Endothelial cell (in vitro differentiated cells): ENCODE measurements at regions not wholly inside any gene's neighbourhood (a gene's known extent, or its start where the extent isn't known, plus 50 kb on each side); places are given as distances from the start of the nearest gene placed in this dataset.

Experiments used
- DNase-seq: peaks from one replicate; pipeline ENCODE4 v3.0.0; 2021; ENCODE audit warnings: low spot score
- H3K27ac Mint-ChIP-seq: one replicate; pipeline ENCODE4 v1.8.0; 2021; ENCODE audit warnings: mixed read lengths, inconsistent platforms; ENCODE audit not compliant: unreplicated experiment
- H3K27me3 Mint-ChIP-seq: one replicate; pipeline ENCODE4 v1.8.0; 2021; ENCODE audit warnings: mild to moderate bottlenecking, moderate library complexity, mixed read lengths, inconsistent platforms; ENCODE audit not compliant: unreplicated experiment
- H3K36me3 Mint-ChIP-seq: one replicate; pipeline ENCODE4 v1.8.0; 2021; ENCODE audit warnings: mild to moderate bottlenecking, low read depth, mixed read lengths, inconsistent platforms; ENCODE audit not compliant: unreplicated experiment
- H3K4me1 Mint-ChIP-seq: one replicate; pipeline ENCODE4 v1.8.0; 2021; ENCODE audit warnings: mild to moderate bottlenecking, mixed read lengths, inconsistent platforms; ENCODE audit not compliant: unreplicated experiment
- H3K4me3 Mint-ChIP-seq: one replicate; pipeline ENCODE4 v1.8.0; 2021; ENCODE audit warnings: mild to moderate bottlenecking, mixed read lengths, inconsistent platforms; ENCODE audit not compliant: unreplicated experiment
- H3K9me3 Mint-ChIP-seq: one replicate; pipeline ENCODE4 v1.8.0; 2021; ENCODE audit warnings: mixed read lengths, inconsistent platforms; ENCODE audit not compliant: unreplicated experiment
- TF ChIP-seq, protein P1 (sequence below): fragments of 200-600 bp; sonication (generic); IDR thresholded peaks from one replicate; pipeline ENCODE4 v1.5.0; 2021; ENCODE audit warnings: antibody characterized with exemption; ENCODE audit not compliant: unreplicated experiment

DNA sequence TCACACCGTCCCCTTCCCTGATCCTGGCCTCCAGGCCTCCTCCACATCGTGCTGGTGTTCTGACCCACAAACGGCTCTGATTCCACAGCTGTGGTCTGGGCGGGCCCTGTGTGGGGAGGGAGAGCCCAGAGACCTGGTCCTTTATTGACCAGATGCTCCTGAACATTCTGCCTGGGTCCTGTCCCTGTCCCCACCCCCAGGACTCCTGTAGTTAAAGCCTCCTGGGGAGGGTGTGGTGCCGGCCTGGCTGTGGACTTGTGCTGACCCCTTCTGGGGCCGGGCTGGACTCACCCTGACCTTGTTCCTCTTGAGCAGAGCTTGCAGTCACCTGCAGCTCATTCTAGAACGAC, 128.7 kb downstream of the CTTN start:
- Mint-ChIP-seq H3K27me3 (peaks cover 7% of the 10 kb centered on the region), H3K4me1 (peaks cover 5% of the 10 kb centered on the region), H3K36me3 (peaks cover 10% of the 10 kb centered on the region), H3K27ac (no peak overlapping the region), H3K9me3 (no peaks in the 10 kb centered on the region), H3K4me3 (no peak overlapping the region)
- TF ChIP-seq, protein P1, sequence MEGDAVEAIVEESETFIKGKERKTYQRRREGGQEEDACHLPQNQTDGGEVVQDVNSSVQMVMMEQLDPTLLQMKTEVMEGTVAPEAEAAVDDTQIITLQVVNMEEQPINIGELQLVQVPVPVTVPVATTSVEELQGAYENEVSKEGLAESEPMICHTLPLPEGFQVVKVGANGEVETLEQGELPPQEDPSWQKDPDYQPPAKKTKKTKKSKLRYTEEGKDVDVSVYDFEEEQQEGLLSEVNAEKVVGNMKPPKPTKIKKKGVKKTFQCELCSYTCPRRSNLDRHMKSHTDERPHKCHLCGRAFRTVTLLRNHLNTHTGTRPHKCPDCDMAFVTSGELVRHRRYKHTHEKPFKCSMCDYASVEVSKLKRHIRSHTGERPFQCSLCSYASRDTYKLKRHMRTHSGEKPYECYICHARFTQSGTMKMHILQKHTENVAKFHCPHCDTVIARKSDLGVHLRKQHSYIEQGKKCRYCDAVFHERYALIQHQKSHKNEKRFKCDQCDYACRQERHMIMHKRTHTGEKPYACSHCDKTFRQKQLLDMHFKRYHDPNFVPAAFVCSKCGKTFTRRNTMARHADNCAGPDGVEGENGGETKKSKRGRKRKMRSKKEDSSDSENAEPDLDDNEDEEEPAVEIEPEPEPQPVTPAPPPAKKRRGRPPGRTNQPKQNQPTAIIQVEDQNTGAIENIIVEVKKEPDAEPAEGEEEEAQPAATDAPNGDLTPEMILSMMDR: no peak
- DNase-seq: no peak

DNA sequence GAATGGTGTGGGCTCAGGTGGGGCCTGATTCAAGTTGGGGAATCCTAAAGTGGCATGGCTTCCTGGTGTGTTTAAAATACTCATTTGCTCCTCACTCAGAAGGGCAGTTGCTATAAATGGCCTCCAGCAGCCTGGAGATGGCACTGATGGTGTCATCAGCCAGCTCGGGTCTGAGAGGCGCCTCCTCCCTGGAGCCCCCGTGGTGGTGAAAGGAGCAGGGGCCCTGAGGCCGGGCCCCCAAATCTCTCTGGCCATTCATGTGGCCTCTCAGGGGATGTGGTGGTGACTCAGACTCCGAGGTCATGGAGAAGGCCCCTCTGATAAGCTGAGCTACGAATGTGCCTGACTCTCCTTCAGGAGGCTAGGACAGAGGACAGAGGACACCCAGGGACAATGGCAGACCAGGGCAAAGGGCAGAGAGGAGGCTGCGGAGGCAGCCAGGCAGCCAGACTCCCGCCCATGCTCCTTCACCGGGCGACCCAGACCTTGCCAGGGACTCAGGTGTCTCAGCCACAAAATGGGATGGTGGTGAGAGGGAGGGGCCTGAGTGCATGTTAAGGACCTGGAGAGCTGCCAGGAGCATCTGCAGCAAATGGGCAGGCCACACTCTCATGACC, 129.2 kb downstream of the CTTN start:
- DNase-seq: no peak
- Mint-ChIP-seq H3K9me3 (no peaks in the 10 kb centered on the region), H3K4me3 (no peak overlapping the region), H3K4me1 (peaks cover 5% of the 10 kb centered on the region), H3K36me3 (peaks cover 10% of the 10 kb centered on the region), H3K27ac (no peak overlapping the region), H3K27me3 (peaks cover 7% of the 10 kb centered on the region)
- TF ChIP-seq, protein P1: no peak

DNA sequence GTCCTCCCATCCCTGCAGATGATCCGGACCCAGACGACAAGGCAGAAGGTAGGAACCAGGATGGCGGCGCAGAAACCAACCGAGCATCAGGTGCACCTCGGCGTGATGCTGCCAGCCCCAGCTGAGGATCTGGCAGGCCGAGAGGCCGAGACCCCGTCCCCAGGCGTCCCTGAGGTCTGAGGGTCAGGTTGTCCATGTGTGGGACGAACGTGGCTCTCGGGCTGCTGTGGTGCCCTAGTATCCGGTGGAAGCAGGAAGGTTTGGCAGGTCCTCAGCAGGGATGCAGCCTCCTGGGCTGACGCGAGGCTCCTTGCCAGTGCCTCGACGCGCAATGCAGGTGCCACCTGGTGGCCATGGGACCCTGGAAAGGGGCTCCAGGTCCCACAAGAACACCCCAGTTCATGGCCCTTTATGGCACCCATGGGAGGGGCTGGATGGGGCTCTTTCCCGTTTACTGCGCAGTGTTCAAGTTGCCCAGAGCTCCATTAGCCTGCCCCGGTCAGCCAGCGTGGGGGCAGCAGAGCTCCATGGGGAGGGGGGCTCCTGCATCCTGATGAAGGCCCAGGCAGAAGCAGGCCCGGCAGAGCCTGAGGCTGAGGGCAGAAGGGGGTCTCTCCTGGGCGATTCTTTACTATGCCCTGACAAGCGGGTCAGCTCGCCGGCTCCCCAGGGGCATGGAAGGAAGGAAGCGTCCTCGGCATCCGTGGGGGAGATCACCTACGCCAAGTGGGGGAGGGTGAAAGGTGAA, 129.9 kb downstream of the CTTN start:
- peaks cover 5% of the 10 kb centered on the region for H3K4me1 Mint-ChIP-seq
- no peak overlapping the region for H3K27ac Mint-ChIP-seq
- H3K9me3 Mint-ChIP-seq: no peaks in the 10 kb centered on the region
- H3K36me3 Mint-ChIP-seq: peaks cover 10% of the 10 kb centered on the region
- DNase-seq: no peak
- TF ChIP-seq, protein P1: no peak
- H3K4me3 Mint-ChIP-seq: no peak overlapping the region
- H3K27me3 Mint-ChIP-seq: peaks cover 7% of the 10 kb centered on the region

DNA sequence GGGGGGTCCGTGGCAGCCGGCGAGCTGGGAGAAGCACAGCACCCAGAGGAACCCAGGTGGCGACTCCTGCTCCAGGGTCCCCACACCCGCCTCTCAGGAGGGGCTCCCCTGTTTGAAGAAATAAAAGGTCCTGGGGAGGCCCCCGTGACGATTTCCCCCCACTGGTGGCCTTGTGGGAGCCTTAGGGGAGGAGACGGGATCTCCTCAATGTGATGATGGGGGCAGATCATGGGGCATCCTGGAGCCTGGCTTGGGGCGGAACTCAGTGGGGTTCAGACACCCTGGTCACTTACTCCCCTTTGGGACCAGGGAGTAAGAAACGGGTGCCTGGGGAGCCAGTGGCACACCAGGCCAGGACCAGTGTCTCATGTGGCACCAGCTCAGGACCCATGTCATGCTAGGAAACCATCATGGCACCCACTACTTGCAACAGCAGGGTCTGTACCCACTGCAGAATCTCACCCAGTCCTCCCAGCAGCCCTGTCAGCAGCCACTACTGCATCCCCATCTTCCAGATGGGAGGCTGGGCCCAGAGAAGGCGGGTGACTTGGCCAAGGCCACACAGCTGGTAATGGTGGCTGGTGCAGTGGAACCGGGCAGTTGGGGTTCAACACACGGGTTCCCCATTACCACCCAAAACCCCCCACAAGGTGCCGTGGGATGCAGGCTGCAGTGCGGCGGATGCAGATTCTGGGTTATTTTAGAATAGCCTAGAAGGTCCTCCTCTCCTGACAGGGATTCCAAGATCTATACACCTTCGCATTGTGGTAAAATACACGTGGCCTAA, 130.7 kb downstream of the CTTN start:
- DNase-seq: no peak
- Mint-ChIP-seq H3K27ac (no peak overlapping the region), H3K36me3 (peaks cover 10% of the 10 kb centered on the region), H3K9me3 (no peaks in the 10 kb centered on the region), H3K27me3 (peaks cover 7% of the 10 kb centered on the region), H3K4me3 (no peak overlapping the region), H3K4me1 (peaks cover 5% of the 10 kb centered on the region)
- TF ChIP-seq, protein P1: no peak

DNA sequence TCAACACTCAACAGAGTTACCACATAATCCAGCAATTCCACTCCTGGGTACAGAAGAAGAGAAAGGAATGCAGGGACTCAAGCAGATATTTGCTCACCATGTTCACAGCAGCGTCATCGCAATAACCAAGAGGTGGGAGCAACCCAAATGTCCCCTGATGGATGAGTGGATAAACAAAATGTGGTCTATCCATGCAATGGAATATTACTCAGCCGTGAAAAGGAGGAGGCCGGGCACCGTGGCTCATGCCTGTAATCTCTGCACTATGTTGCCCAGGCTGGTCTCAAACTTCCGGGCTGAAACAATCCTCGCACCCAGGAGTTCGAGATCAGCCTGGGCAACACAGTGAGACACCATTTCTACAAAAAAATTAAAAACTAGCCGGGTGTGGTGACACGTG, 131.7 kb downstream of the CTTN start:
- Mint-ChIP-seq H3K9me3 (no peaks in the 10 kb centered on the region), H3K27ac (no peak overlapping the region), H3K4me3 (no peak overlapping the region), H3K27me3 (peaks cover 8% of the 10 kb centered on the region), H3K36me3 (peaks cover 10% of the 10 kb centered on the region), H3K4me1 (no peaks in the 10 kb centered on the region)
- TF ChIP-seq, protein P1: no peak
- no peak for DNase-seq
